Transverse colon (tissue), 4 donors: ENCODE measurements at regions not wholly inside any gene's neighbourhood (a gene's known extent, or its start where the extent isn't known, plus 50 kb on each side); places are given as distances from the start of the nearest gene placed in this dataset.

ENCODE experiments used
- DNase-seq: peaks from one replicate; pipeline ENCODE4 v3.0.0-alpha.2; 2019
- H3K27ac ChIP-seq, 4 donors: fragments of 200-600 bp; sonication (generic); 2 replicates each; pipeline ENCODE4 v1.5.1; 2016 to 2018; ENCODE audit warnings: inconsistent platforms in 4 of 4
- H3K27me3 ChIP-seq: fragments of 200-600 bp; sonication (generic); 2 replicates; pipeline ENCODE4 v1.5.1; 2017; ENCODE audit warnings: inconsistent platforms
- H3K36me3 ChIP-seq, 4 donors: fragments of 200-600 bp; sonication (generic); 2 replicates each; pipeline ENCODE4 v1.5.1; 2017 to 2019; ENCODE audit warnings: inconsistent platforms in 4 of 4
- H3K4me1 ChIP-seq, 4 donors: fragments of 200-600 bp; sonication (generic); 2 replicates each; pipeline ENCODE4 v1.5.1; 2017 to 2020; ENCODE audit warnings: inconsistent platforms in 4 of 4
- H3K4me3 ChIP-seq, 4 donors: fragments of 200-600 bp; sonication (generic); 1 replicate in 1 of 4; 2 replicates in 3 of 4; pipeline versions ENCODE4 v1.5.1 to v1.6.1; 2017 to 2019; ENCODE audit warnings: inconsistent platforms in 4 of 4
- H3K9me3 ChIP-seq, 2 donors: fragments of 200-600 bp; sonication (generic); 2 replicates each; pipeline ENCODE4 v1.5.1; 2017 to 2019; ENCODE audit warnings: inconsistent platforms in 2 of 2
- EP300 ChIP-seq: sonication (generic); formaldehyde crosslinking; IDR thresholded peaks from one replicate; pipeline ENCODE4 v1.6.1; 2017; ENCODE audit warnings: antibody characterized with exemption, low read depth
- POLR2A ChIP-seq: fragments of 450-650 bp; IDR thresholded peaks from one replicate; pipeline ENCODE4 v1.6.1; 2016; ENCODE audit warnings: antibody characterized with exemption, mild to moderate bottlenecking, moderate library complexity
- POLR2AphosphoS5 ChIP-seq, 3 donors: sonication (generic); formaldehyde crosslinking; IDR thresholded peaks; one replicate each; pipeline ENCODE4 v1.6.1; 2016; ENCODE audit warnings: antibody characterized with exemption in 3 of 3
- WGBS, 2 donors: methylation state at CpG; one replicate each; pipeline ENCODE4 v1.1.5; 2018; ENCODE audit warnings: low coverage in 1 of 2; 5-methylcytosine and 5-hydroxymethylcytosine counted together
- in situ Hi-C, 4 donors: fragments of 200-750 bp; cut with MboI; loops; one replicate each; pipeline versions ENCODE4 v1.15.0 to v1.15.1; 2017; ENCODE audit warnings: low sequenced_read_pairs in 3 of 4, low pct_ligation_motif_present in 1 of 4, low pct_unique_long_range_greater_than_20kb in 1 of 4
- intact Hi-C: fragments of 100-400 bp; cut with DNase I; formaldehyde crosslinking; loops from one replicate; pipeline ENCODE4 v1.15.1; 2023; ENCODE audit warnings: low total_unique reads
- TF ChIP-seq, protein P1 (sequence below), 5 experiments: fragments of 200-600 bp in 3 of 5; fragments of 450-650 bp in 2 of 5; sonication (generic) in 3 of 5; IDR thresholded peaks; 1 replicate in 2 of 5; 2 replicates in 3 of 5; pipeline ENCODE4 v1.5.1; 2016 to 2017; ENCODE audit warnings: antibody characterized with exemption in 5 of 5, inconsistent platforms in 3 of 5, mild to moderate bottlenecking in 2 of 5, moderate library complexity in 1 of 5

- peak overlapping the region in 1 of 4 donors; percentile 94 for H3K27ac ChIP-seq
Observed at GRCh38 chr14:101362529-101363260, 198.6 kb upstream of the DIO3 start.

GRCh38 chr14:101363261-101363555 lies 198.1 kb upstream of the DIO3 start:
- in situ Hi-C loops: no loop called here
- TF ChIP-seq POLR2AphosphoS5 (IDR thresholded peaks at IDR 0.05) (no peak), EP300 (no peak), POLR2A (no peak)
- TF ChIP-seq, protein P1, sequence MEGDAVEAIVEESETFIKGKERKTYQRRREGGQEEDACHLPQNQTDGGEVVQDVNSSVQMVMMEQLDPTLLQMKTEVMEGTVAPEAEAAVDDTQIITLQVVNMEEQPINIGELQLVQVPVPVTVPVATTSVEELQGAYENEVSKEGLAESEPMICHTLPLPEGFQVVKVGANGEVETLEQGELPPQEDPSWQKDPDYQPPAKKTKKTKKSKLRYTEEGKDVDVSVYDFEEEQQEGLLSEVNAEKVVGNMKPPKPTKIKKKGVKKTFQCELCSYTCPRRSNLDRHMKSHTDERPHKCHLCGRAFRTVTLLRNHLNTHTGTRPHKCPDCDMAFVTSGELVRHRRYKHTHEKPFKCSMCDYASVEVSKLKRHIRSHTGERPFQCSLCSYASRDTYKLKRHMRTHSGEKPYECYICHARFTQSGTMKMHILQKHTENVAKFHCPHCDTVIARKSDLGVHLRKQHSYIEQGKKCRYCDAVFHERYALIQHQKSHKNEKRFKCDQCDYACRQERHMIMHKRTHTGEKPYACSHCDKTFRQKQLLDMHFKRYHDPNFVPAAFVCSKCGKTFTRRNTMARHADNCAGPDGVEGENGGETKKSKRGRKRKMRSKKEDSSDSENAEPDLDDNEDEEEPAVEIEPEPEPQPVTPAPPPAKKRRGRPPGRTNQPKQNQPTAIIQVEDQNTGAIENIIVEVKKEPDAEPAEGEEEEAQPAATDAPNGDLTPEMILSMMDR (IDR thresholded peaks at IDR 0.05): no peak
- intact Hi-C loops: no loop called here
- Histone ChIP-seq H3K36me3 (no peaks in the 10 kb centered on the region), H3K9me3 (no peaks in the 10 kb centered on the region), H3K4me3 (no peak overlapping the region), H3K27me3 (no peaks in the 10 kb centered on the region), H3K27ac (peak overlapping the region in 1 of 4 donors; percentile 94), H3K4me1 (peaks cover 26 to 42% (median 32%) of the 10 kb centered on the region in 4 donors)
- 60 to 75% methylated on average over 1 to 2 of the region's 2 CpGs for WGBS, 2 donors
- DNase-seq: no peak

More at GRCh38 chr14:101362529-101363260, 198.6 kb upstream of the DIO3 start:
- TF ChIP-seq POLR2AphosphoS5 (IDR thresholded peaks at IDR 0.05) (no peak), EP300 (no peak), POLR2A (no peak)
- TF ChIP-seq, protein P1 (IDR thresholded peaks at IDR 0.05): no peak
- Histone ChIP-seq H3K4me3 (no peak overlapping the region), H3K36me3 (no peaks in the 10 kb centered on the region), H3K9me3 (no peaks in the 10 kb centered on the region), H3K27me3 (no peaks in the 10 kb centered on the region), H3K4me1 (peaks cover 27 to 43% (median 32%) of the 10 kb centered on the region in 4 donors)
- 78 to 87% methylated on average over 10 to 17 of the region's 17 CpGs for WGBS, 2 donors
- DNase-seq: no peak
- in situ Hi-C loops (no loop called here), intact Hi-C loops (no loop called here)

DNA sequence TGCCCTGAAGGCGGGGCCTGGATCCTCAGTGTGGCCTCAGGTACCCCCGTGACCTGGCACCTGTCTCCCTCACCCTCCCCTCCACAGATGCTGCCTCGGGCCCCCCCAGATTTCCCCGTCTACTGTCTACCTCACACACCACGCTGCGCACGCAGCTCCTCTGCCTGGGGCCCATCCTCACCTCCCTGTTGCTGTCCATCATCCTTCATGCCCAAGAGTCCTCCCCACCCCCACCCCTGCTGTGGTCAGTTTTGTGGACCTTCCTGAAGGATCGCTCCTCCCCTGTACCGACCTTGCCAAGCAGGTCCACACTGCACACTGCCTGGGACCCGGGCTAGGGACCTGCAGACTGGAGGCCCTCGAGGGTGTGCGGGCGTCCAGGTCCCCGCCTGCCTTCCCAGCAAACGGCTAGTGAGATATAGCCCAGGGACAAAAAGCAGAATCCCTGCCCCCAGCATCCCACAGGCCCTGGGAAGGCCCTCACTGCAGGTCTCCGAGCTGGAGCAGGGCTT lies 197.4 kb upstream of the DIO3 start:
- intact Hi-C loops: no loop called here
- H3K36me3 ChIP-seq: no peaks in the 10 kb centered on the region

More for the DNA sequence above, 197.4 kb upstream of the DIO3 start:
- DNase-seq: no peak
- Histone ChIP-seq H3K4me3 (no peak overlapping the region), H3K27me3 (no peaks in the 10 kb centered on the region), H3K9me3 (no peaks in the 10 kb centered on the region), H3K4me1 (peaks cover 19 to 34% (median 26%) of the 10 kb centered on the region in 4 donors), H3K27ac (peak overlapping the region; percentile 76 to 94 (median 84))
- TF ChIP-seq EP300 (peak; percentile 1), POLR2AphosphoS5 (IDR thresholded peaks at IDR 0.05) (no peak), POLR2A (no peak)
- TF ChIP-seq, protein P1 (IDR thresholded peaks at IDR 0.05): no peak
- 69 to 81% methylated on average over 8 to 16 of the region's 16 CpGs for WGBS, 2 donors
- in situ Hi-C loops: no loop called here
